Dedifferentiated amniotic fluid mesenchymal stem cell (primary cell): ENCODE measurements at regions not wholly inside any gene's neighbourhood (a gene's known extent, or its start where the extent isn't known, plus 50 kb on each side); places are given as distances from the start of the nearest gene placed in this dataset.

Experiments used
- DNase-seq: peaks from one replicate; pipeline ENCODE4 v3.0.0-alpha.2; 2016; ENCODE audit errors: extremely low spot score

- DNase-seq: no peak
Observed at GRCh38 chr13:47829690-47830089, 171.4 kb downstream of the SUCLA2 start.

- DNase-seq: no peak
Observed at GRCh38 chr13:47826471-47826870, 174.6 kb downstream of the SUCLA2 start.

GRCh38 chr13:47822036-47822435 lies 179.0 kb downstream of the SUCLA2 start:
- DNase-seq: no peak

- no peak for DNase-seq
Observed at GRCh38 chr13:47816831-47817230, 184.2 kb downstream of the SUCLA2 start.

GRCh38 chr13:47813718-47814117 lies 187.4 kb downstream of the SUCLA2 start:
- DNase-seq: no peak

GRCh38 chr13:47809411-47809810 lies 191.7 kb downstream of the SUCLA2 start:
- no peak for DNase-seq

GRCh38 chr13:47803131-47803530 lies 197.9 kb downstream of the SUCLA2 start:
- DNase-seq: no peak

- DNase-seq: no peak
Observed at GRCh38 chr13:47801555-47801954, 199.5 kb downstream of the SUCLA2 start.

GRCh38 chr13:47800593-47800992 lies 200.5 kb downstream of the SUCLA2 start:
- no peak for DNase-seq

GRCh38 chr13:47798906-47799305 lies 202.2 kb downstream of the SUCLA2 start:
- DNase-seq: no peak

GRCh38 chr13:47798194-47798593 lies 202.9 kb downstream of the SUCLA2 start:
- DNase-seq: no peak

GRCh38 chr13:47796816-47797215 lies 204.3 kb downstream of the SUCLA2 start:
- DNase-seq: no peak

GRCh38 chr13:47794963-47795362 lies 206.1 kb downstream of the SUCLA2 start:
- DNase-seq: no peak

- DNase-seq: no peak
Observed at GRCh38 chr13:47790755-47791154, 210.3 kb downstream of the SUCLA2 start.

- no peak for DNase-seq
Observed at GRCh38 chr13:47788844-47789243, 212.2 kb downstream of the SUCLA2 start.

- no peak for DNase-seq
Observed at GRCh38 chr13:47774671-47774994, 226.4 kb downstream of the SUCLA2 start.

- no peak for DNase-seq
Observed at GRCh38 chr13:47764817-47765216, 236.3 kb downstream of the SUCLA2 start.

- no peak for DNase-seq
Observed at GRCh38 chr13:47757466-47758080, 243.5 kb downstream of the SUCLA2 start.

GRCh38 chr13:47747901-47748300 lies 253.2 kb downstream of the SUCLA2 start:
- no peak for DNase-seq

- no peak for DNase-seq
Observed at GRCh38 chr13:47726394-47726793, 274.7 kb downstream of the SUCLA2 start.

- DNase-seq: no peak
Observed at GRCh38 chr13:47723898-47724297, 277.2 kb downstream of the SUCLA2 start.

GRCh38 chr13:47719164-47719563 lies 281.9 kb downstream of the SUCLA2 start:
- DNase-seq: no peak

- no peak for DNase-seq
Observed at GRCh38 chr13:47718556-47718955, 282.5 kb downstream of the SUCLA2 start.

GRCh38 chr13:47708386-47708785 lies 292.7 kb downstream of the SUCLA2 start:
- no peak for DNase-seq
